ENCODE measurements at regions not wholly inside any gene's neighbourhood (a gene's known extent, or its start where the extent isn't known, plus 50 kb on each side); places are given as distances from the start of the nearest gene placed in this dataset.

DNA sequence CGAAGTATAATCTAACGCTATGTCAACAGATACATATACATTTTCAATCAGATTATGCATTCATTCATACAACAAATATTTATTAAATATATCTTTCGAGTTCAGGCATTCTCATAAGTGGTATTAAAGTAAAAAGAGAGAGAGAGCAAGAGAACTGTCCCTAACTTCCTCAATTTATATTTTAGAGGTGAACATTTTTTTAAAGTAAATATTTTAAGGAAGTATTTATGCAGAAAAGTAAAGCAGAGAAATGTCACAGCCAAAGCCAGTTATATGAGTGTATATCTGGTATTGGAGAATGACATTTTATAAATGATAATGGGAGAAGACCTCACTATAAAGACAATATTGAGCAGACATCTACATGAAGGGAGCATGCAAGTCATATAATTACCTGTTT is 667.3 kb upstream of the CDH9 start:
- Histone ChIP-seq H3K36me3 (no peaks in the 10 kb centered on the region), H3K4me3 (no peak overlapping the region), H3K9me3 (no peaks in the 10 kb centered on the region), H3K27ac (no peak overlapping the region), H3K4me1 (ENCODE audit: control insufficient read depth in 1 of 2, low read depth in 2 of 2) (no peaks in the 10 kb centered on the region), H3K27me3 (replicated peaks; ENCODE audit: insufficient read depth) (no peaks in the 10 kb centered on the region)
- no peak for TF ChIP-seq CTCF (IDR thresholded peaks at IDR 0.05)
- DNase-seq (ENCODE audit: low spot score) (no peak), ATAC-seq (ENCODE audit: insufficient number of reproducible peaks, low FRiP score, low read depth) (no peak)

DNA sequence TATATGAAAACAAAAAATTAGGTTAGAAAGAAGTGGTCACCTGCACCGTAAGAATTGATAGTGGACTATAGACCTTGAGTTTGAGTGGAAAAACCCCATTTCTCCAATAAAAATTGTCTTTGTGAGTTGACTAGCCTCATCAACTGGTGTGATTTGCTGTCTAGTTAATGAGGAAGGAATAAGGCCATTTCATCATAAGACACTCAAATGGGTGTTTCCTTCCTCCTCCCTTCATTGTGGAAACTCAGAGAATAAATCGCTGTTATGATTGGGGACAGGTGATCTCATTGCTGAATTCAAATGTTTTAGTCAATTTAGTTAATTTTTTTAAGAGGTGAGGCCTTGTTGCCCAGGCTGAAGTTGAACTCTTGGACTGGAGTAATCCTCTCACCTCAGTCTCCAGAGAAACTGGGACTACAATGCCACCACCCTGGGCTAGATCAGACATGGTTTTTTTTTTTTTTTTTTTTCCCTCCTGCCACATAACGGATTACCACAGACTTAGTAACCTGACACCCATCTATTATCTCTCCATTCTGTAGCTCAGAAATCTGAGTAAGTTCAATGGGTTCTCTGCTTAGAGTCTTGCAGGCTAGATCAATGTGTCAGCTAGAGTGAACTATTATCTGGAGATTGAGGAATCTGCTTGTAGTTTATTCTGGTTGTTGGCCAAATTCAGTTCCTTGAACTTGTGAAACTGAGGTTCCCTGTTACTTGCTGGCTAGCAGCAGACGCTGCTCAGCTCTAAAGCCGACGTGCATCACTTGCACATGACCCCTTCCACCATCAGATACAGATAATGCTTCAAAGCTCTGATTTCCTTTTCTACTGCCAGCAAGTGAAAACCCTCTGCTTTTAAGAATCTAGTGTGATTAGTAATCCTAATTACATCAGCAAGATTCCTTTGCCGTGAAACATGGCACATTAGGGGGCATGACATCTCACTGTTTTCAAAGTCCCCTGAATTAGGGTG is 663.8 kb upstream of the CDH9 start:
- no peak for ATAC-seq (ENCODE audit: insufficient number of reproducible peaks, low FRiP score, low read depth)
- Histone ChIP-seq H3K36me3 (no peaks in the 10 kb centered on the region), H3K27me3 (replicated peaks; ENCODE audit: insufficient read depth) (no peaks in the 10 kb centered on the region), H3K27ac (no peak overlapping the region), H3K4me1 (ENCODE audit: control insufficient read depth in 1 of 2, low read depth in 2 of 2) (no peaks in the 10 kb centered on the region), H3K4me3 (no peak overlapping the region), H3K9me3 (no peaks in the 10 kb centered on the region)
- TF ChIP-seq CTCF (IDR thresholded peaks at IDR 0.05): no peak
- DNase-seq (ENCODE audit: low spot score): no peak

- TF ChIP-seq CTCF (IDR thresholded peaks at IDR 0.05): no peak
- Histone ChIP-seq H3K4me3 (no peak overlapping the region), H3K27me3 (replicated peaks; ENCODE audit: insufficient read depth) (no peaks in the 10 kb centered on the region), H3K4me1 (ENCODE audit: control insufficient read depth in 1 of 2, low read depth in 2 of 2) (no peaks in the 10 kb centered on the region), H3K9me3 (no peaks in the 10 kb centered on the region), H3K27ac (no peak overlapping the region), H3K36me3 (no peaks in the 10 kb centered on the region)
- DNase-seq (ENCODE audit: low spot score) (no peak), ATAC-seq (ENCODE audit: insufficient number of reproducible peaks, low FRiP score, low read depth) (no peak)
Observed at GRCh38 chr5:27700526-27700925, 662.1 kb upstream of the CDH9 start.

DNA sequence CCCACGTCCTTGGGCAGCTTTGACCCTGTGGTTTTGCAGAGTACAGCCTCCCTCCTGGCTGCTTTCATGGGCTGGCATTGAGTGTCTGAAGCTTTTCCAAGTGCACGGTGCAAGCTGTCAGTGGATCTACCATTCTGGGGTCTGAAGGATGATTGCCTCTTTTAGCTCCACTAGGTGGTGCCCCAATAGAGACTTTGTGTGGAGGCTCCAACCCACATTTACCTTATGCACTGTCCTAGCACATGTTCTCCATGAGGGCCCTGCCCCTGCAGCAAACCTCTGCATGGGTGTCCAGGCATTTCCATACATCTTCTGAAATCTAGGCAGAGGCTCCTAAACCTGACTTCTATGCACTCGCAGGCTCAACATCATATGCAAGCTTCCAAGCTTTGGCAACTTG is 644.2 kb upstream of the CDH9 start:
- ATAC-seq (ENCODE audit: insufficient number of reproducible peaks, low FRiP score, low read depth) (no peak), DNase-seq (ENCODE audit: low spot score) (no peak)
- no peaks in the 10 kb centered on the region for H3K27me3 ChIP-seq (replicated peaks; ENCODE audit: insufficient read depth)
- H3K9me3 ChIP-seq: no peaks in the 10 kb centered on the region
- no peak overlapping the region for H3K4me3 ChIP-seq
- no peaks in the 10 kb centered on the region for H3K36me3 ChIP-seq
- no peaks in the 10 kb centered on the region for H3K4me1 ChIP-seq (ENCODE audit: control insufficient read depth in 1 of 2, low read depth in 2 of 2)
- TF ChIP-seq CTCF (IDR thresholded peaks at IDR 0.05): no peak
- H3K27ac ChIP-seq: no peak overlapping the region

GRCh38 chr5:27652505-27652904 is 614.1 kb upstream of the CDH9 start:
- Histone ChIP-seq H3K4me1 (ENCODE audit: control insufficient read depth in 1 of 2, low read depth in 2 of 2) (no peaks in the 10 kb centered on the region), H3K36me3 (no peaks in the 10 kb centered on the region), H3K27me3 (replicated peaks; ENCODE audit: insufficient read depth) (no peaks in the 10 kb centered on the region), H3K27ac (no peak overlapping the region), H3K4me3 (no peak overlapping the region), H3K9me3 (no peaks in the 10 kb centered on the region)
- DNase-seq (ENCODE audit: low spot score): no peak
- no peak for TF ChIP-seq CTCF (IDR thresholded peaks at IDR 0.05)
- ATAC-seq (ENCODE audit: insufficient number of reproducible peaks, low FRiP score, low read depth): no peak
